NCI-H1930 (cell line): ENCODE measurements at regions not wholly inside any gene's neighbourhood (a gene's known extent, or its start where the extent isn't known, plus 50 kb on each side); places are given as distances from the start of the nearest gene placed in this dataset.
"Not testable (repeated sequence)": the region's sequence is repeated elsewhere in the genome, so short reads cannot be mapped to it uniquely, and the experiment has no call there.

ENCODE experiments used
- DNase-seq, 2 experiments: peaks; one replicate each; lab custom pipeline; 2025; lab: John Stamatoyannopoulos, UW

- not testable (repeated sequence) for DNase-seq
Measured at GRCh38 chr7:49100908-49101740, 176.8 kb downstream of the CDC14C start.

GRCh38 chr7:49102411-49102810 lies 178.1 kb downstream of the CDC14C start:
- no peak for DNase-seq

GRCh38 chr7:49111706-49112105 lies 187.4 kb downstream of the CDC14C start:
- DNase-seq, result no peak

GRCh38 chr7:49112222-49112621 lies 187.9 kb downstream of the CDC14C start:
- no peak for DNase-seq

- DNase-seq, result no peak
Measured at GRCh38 chr7:49112647-49113046, 188.3 kb downstream of the CDC14C start.

- no peak for DNase-seq
Measured at GRCh38 chr7:49119706-49120105, 195.4 kb downstream of the CDC14C start.

GRCh38 chr7:49125246-49125645 lies 200.9 kb downstream of the CDC14C start:
- DNase-seq, result no peak

GRCh38 chr7:49127359-49127913 lies 203.1 kb downstream of the CDC14C start:
- DNase-seq, result no peak

- DNase-seq, result no peak
Measured at GRCh38 chr7:49137978-49138377, 213.6 kb downstream of the CDC14C start.

- no peak for DNase-seq
Measured at GRCh38 chr7:49150486-49150885, 226.1 kb downstream of the CDC14C start.

GRCh38 chr7:49151146-49151545 lies 226.8 kb downstream of the CDC14C start:
- DNase-seq, result no peak

GRCh38 chr7:49158321-49158720 lies 234.0 kb downstream of the CDC14C start:
- no peak for DNase-seq

GRCh38 chr7:49159536-49159935 lies 235.2 kb downstream of the CDC14C start:
- DNase-seq, result no peak

- DNase-seq, result no peak
Measured at GRCh38 chr7:49166441-49166840, 242.1 kb downstream of the CDC14C start.

- DNase-seq, result no peak
Measured at GRCh38 chr7:49172639-49173038, 248.3 kb downstream of the CDC14C start.

- DNase-seq, result no peak
Measured at GRCh38 chr7:49174396-49174795, 250.0 kb downstream of the CDC14C start.

- DNase-seq, result no peak
Measured at GRCh38 chr7:49187543-49188268, 263.4 kb downstream of the CDC14C start.

- no peak for DNase-seq
Measured at GRCh38 chr7:49228426-49229098, 304.2 kb downstream of the CDC14C start.

GRCh38 chr7:49229246-49229645 lies 304.9 kb downstream of the CDC14C start:
- DNase-seq, result no peak

- no peak for DNase-seq
Measured at GRCh38 chr7:49243521-49243920, 319.2 kb downstream of the CDC14C start.

GRCh38 chr7:49244543-49244942 lies 320.2 kb downstream of the CDC14C start:
- no peak for DNase-seq

- DNase-seq, result no peak
Measured at GRCh38 chr7:49245062-49245461, 320.7 kb downstream of the CDC14C start.
